ENCODE measurements at regions not wholly inside any gene's neighbourhood (a gene's known extent, or its start where the extent isn't known, plus 50 kb on each side); places are given as distances from the start of the nearest gene placed in this dataset.

GRCh38 chr9:115198001-115198400 is 80.0 kb upstream of the TNC start:
- Histone ChIP-seq H3K9me2 (replicated peaks; ENCODE audit: insufficient read depth, low read length) (no peaks in the 10 kb centered on the region), H3K27ac (ENCODE audit: low read length) (no peak overlapping the region), H3K4me2 (ENCODE audit: low read depth, low read length) (no peak overlapping the region), H4K20me1 (ENCODE audit: insufficient read depth, low read length) (no peaks in the 10 kb centered on the region), H3K36me3 (replicated peaks; ENCODE audit: insufficient read depth, low read length) (no peaks in the 10 kb centered on the region), H3K9ac (ENCODE audit: low read length) (no peak overlapping the region), H3K4me3 (ENCODE audit: low read length) (no peak overlapping the region), H3K4me1 (ENCODE audit: low read length) (no peaks in the 10 kb centered on the region), H3K27me3 (replicated peaks; ENCODE audit: insufficient read depth, low read length) (no peaks in the 10 kb centered on the region), H2AFZ (ENCODE audit: low read length) (no peak overlapping the region), H3F3A (ENCODE audit: insufficient read depth, low read length) (no peaks in the 10 kb centered on the region), H3K9me3 (replicated peaks; ENCODE audit: insufficient read depth, low read length) (no peaks in the 10 kb centered on the region), H3K79me2 (ENCODE audit: low read length) (no peaks in the 10 kb centered on the region)
- no peak for DNase-seq
- TF ChIP-seq, protein P1, sequence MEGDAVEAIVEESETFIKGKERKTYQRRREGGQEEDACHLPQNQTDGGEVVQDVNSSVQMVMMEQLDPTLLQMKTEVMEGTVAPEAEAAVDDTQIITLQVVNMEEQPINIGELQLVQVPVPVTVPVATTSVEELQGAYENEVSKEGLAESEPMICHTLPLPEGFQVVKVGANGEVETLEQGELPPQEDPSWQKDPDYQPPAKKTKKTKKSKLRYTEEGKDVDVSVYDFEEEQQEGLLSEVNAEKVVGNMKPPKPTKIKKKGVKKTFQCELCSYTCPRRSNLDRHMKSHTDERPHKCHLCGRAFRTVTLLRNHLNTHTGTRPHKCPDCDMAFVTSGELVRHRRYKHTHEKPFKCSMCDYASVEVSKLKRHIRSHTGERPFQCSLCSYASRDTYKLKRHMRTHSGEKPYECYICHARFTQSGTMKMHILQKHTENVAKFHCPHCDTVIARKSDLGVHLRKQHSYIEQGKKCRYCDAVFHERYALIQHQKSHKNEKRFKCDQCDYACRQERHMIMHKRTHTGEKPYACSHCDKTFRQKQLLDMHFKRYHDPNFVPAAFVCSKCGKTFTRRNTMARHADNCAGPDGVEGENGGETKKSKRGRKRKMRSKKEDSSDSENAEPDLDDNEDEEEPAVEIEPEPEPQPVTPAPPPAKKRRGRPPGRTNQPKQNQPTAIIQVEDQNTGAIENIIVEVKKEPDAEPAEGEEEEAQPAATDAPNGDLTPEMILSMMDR (IDR thresholded peaks at IDR 0.05; ENCODE audit: low read length): no peak
- TF ChIP-seq EZH2 (optimal IDR thresholded peaks at IDR 0.05; ENCODE audit: low read depth, low read length) (no peak), EZH2phosphoT487 (IDR thresholded peaks at IDR 0.05; ENCODE audit: low read length) (no peak)

DNA sequence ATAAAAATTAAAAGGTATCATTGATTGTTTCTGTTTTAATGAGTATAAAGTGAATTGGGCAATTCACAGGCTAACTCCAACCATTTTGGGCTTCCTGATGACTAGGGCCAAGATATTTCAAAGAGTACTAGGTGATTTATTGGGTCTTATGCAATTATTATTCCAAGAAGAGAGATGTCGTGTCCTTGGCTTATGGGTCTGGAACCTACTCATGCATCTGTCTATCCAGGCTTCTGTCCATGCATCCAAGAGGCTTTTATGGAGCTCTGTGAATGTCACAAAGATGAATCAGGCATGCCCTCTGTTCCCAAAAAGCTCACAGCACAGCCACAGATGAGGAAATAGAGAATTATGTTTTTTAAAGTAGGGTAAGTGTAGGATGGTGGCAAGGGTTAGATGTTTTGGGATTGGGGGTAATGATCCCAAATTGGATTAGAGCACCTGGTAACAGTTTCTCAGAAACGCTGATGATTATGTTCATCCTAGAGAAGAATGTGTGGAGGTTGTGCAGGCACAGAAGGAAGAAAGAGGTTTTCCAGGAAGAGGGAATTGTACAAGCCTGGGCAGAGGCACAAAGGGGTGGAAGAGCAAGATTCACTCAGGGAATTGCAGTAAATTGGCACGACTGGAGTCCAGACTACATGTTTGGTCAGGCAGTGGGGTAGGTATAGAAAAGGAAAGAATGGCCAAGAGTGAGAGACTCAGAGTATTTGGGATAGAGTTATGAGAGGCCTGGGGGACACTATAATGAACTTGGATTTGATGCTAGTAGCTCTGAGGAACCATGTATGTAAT is 83.0 kb upstream of the TNC start:
- Histone ChIP-seq H3K9me2 (replicated peaks; ENCODE audit: insufficient read depth, low read length) (no peaks in the 10 kb centered on the region), H3F3A (ENCODE audit: insufficient read depth, low read length) (no peaks in the 10 kb centered on the region), H3K36me3 (replicated peaks; ENCODE audit: insufficient read depth, low read length) (no peaks in the 10 kb centered on the region), H3K4me2 (ENCODE audit: low read depth, low read length) (no peak overlapping the region), H3K27ac (ENCODE audit: low read length) (no peak overlapping the region), H3K4me3 (ENCODE audit: low read length) (no peak overlapping the region), H3K4me1 (ENCODE audit: low read length) (no peaks in the 10 kb centered on the region), H3K79me2 (ENCODE audit: low read length) (no peaks in the 10 kb centered on the region), H4K20me1 (ENCODE audit: insufficient read depth, low read length) (no peaks in the 10 kb centered on the region), H3K9ac (ENCODE audit: low read length) (no peak overlapping the region), H3K9me3 (replicated peaks; ENCODE audit: insufficient read depth, low read length) (no peaks in the 10 kb centered on the region), H2AFZ (ENCODE audit: low read length) (no peak overlapping the region), H3K27me3 (replicated peaks; ENCODE audit: insufficient read depth, low read length) (no peaks in the 10 kb centered on the region)
- TF ChIP-seq EZH2 (optimal IDR thresholded peaks at IDR 0.05; ENCODE audit: low read depth, low read length) (no peak), EZH2phosphoT487 (IDR thresholded peaks at IDR 0.05; ENCODE audit: low read length) (no peak)
- TF ChIP-seq, protein P1 (IDR thresholded peaks at IDR 0.05; ENCODE audit: low read length): no peak
- DNase-seq: no peak

GRCh38 chr9:115202181-115202580 is 84.2 kb upstream of the TNC start:
- TF ChIP-seq EZH2phosphoT487 (IDR thresholded peaks at IDR 0.05; ENCODE audit: low read length): no peak
- TF ChIP-seq, protein P1 (IDR thresholded peaks at IDR 0.05; ENCODE audit: low read length): no peak
- TF ChIP-seq EZH2 (optimal IDR thresholded peaks at IDR 0.05; ENCODE audit: low read depth, low read length): no peak
- Histone ChIP-seq H2AFZ (ENCODE audit: low read length) (no peak overlapping the region), H3F3A (ENCODE audit: insufficient read depth, low read length) (peaks cover 6% of the 10 kb centered on the region; the same call in 1 of the 2 replicates), H3K9me3 (replicated peaks; ENCODE audit: insufficient read depth, low read length) (no peaks in the 10 kb centered on the region), H3K27me3 (replicated peaks; ENCODE audit: insufficient read depth, low read length) (no peaks in the 10 kb centered on the region), H3K4me3 (ENCODE audit: low read length) (no peak overlapping the region), H3K79me2 (ENCODE audit: low read length) (no peaks in the 10 kb centered on the region), H3K9ac (ENCODE audit: low read length) (no peak overlapping the region), H3K9me2 (replicated peaks; ENCODE audit: insufficient read depth, low read length) (no peaks in the 10 kb centered on the region), H3K27ac (ENCODE audit: low read length) (no peak overlapping the region), H4K20me1 (ENCODE audit: insufficient read depth, low read length) (no peaks in the 10 kb centered on the region), H3K36me3 (replicated peaks; ENCODE audit: insufficient read depth, low read length) (no peaks in the 10 kb centered on the region), H3K4me1 (ENCODE audit: low read length) (peaks cover 9% of the 10 kb centered on the region), H3K4me2 (ENCODE audit: low read depth, low read length) (no peak overlapping the region)
- no peak for DNase-seq
